ENCODE measurements at regions not wholly inside any gene's neighbourhood (a gene's known extent, or its start where the extent isn't known, plus 50 kb on each side); places are given as distances from the start of the nearest gene placed in this dataset.

GRCh38 chr13:30847650-30848307 is 58.3 kb upstream of the MEDAG start:
- H3K27ac Mint-ChIP-seq = peak overlapping the region in 1 of 10 donors; percentile 2
- no peaks in the 10 kb centered on the region for H3K36me3 Mint-ChIP-seq
- ATAC-seq (no peak), DNase-seq (no peak)
- peaks cover 0 to 7% (median under 1%) of the 10 kb centered on the region in 4 donors for H3K4me1 Mint-ChIP-seq
- peaks cover 0 to 2% (median 0%) of the 10 kb centered on the region in 9 donors for H3K9me3 Mint-ChIP-seq
- peaks cover 0 to 2% (median 0%) of the 10 kb centered on the region in 5 donors for H3K27me3 Mint-ChIP-seq
- H3K4me3 Mint-ChIP-seq = peak overlapping the region in 1 of 10 donors; percentile 15
- POLR2A ChIA-PET = interaction anchor here (0.7 kb wide), 1 partner anchor 678 kb away, joined by 3 read pairs; no protein-coding TSS in a partner anchor

GRCh38 chr13:30848332-30849027 is 57.6 kb upstream of the MEDAG start:
- Mint-ChIP-seq H3K27ac (peak overlapping the region in 2 of 10 donors; percentile 31 to 45), H3K9me3 (peaks cover 0 to 2% (median 0%) of the 10 kb centered on the region in 9 donors), H3K36me3 (no peaks in the 10 kb centered on the region), H3K4me1 (peaks cover 0 to 7% (median under 1%) of the 10 kb centered on the region in 4 donors), H3K27me3 (peaks cover 0 to 2% (median 0%) of the 10 kb centered on the region in 5 donors), H3K4me3 (no peak overlapping the region)
- DNase-seq = no peak
- POLR2A ChIA-PET = no interaction called here
- ATAC-seq = no peak

- Mint-ChIP-seq H3K9me3 (peaks cover 0 to 2% (median 0%) of the 10 kb centered on the region in 9 donors), H3K27ac (no peak overlapping the region), H3K27me3 (peaks cover 0 to 2% (median 0%) of the 10 kb centered on the region in 5 donors), H3K4me3 (no peak overlapping the region), H3K36me3 (no peaks in the 10 kb centered on the region), H3K4me1 (peaks cover 0 to 7% (median under 1%) of the 10 kb centered on the region in 4 donors)
- ATAC-seq (no peak), DNase-seq (no peak)
- POLR2A ChIA-PET = no interaction called here
Measured at GRCh38 chr13:30849611-30850010, 56.5 kb upstream of the MEDAG start.

DNA sequence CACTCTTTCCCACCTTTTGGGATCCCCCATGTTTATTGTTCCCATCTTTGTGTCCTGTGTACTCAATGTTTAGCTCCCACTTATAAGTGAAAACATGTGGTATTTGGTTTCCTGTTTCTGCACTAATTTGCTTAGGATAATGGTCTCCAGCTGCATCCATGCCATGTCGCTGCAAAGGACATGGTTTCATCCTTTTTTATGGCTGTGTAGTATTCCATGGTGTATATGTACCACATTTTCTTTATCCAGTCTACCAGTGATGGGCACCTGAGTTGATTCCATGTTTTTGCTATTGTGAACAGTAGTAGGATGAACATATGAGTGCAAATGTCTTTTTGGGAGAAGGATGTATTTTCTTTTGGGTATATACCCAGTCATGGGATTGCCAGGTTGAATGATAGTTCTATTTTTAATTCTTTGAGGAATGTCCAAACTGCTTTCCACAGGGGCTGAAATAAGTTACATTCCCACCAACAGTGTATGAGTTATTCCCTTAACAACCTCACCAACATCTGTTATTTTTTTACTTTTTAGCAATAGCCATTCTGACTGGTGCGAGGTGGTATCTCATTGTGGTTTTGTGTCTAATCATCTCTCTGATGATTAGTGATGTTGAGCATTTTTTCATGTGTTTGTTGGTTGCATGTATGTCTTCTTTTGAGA is 55.7 kb upstream of the MEDAG start:
- ATAC-seq (no peak), DNase-seq (no peak)
- Mint-ChIP-seq H3K9me3 (peaks cover 0 to 2% (median 0%) of the 10 kb centered on the region in 9 donors), H3K4me3 (no peak overlapping the region), H3K4me1 (peaks cover 0 to 4% (median under 1%) of the 10 kb centered on the region in 4 donors), H3K27me3 (peaks cover 0 to 2% (median 0%) of the 10 kb centered on the region in 5 donors), H3K27ac (no peak overlapping the region), H3K36me3 (no peaks in the 10 kb centered on the region)
- POLR2A ChIA-PET = no interaction called here

DNA sequence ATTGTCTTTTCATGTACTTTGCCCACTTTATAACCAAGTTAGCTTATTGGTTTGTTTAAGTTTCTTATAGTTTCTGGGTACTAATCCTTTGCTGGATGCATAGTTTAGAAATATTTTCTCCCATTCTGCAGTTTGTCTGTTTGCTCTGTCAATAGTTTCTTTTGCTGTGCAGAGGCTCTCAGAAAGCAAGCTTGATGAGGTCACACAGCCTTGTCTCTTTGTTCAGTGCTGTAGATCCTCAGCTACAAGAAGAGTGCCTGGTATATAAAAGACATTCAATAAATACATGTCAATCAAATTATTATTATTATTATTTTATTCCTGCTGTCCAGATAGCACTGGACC is 55.2 kb upstream of the MEDAG start:
- H3K36me3 Mint-ChIP-seq = no peaks in the 10 kb centered on the region
- H3K4me3 Mint-ChIP-seq = no peak overlapping the region
- DNase-seq = no peak
- ATAC-seq = no peak
- no peak overlapping the region for H3K27ac Mint-ChIP-seq
- POLR2A ChIA-PET = no interaction called here
- peaks cover 0 to 2% (median 0%) of the 10 kb centered on the region in 5 donors for H3K27me3 Mint-ChIP-seq
- no peaks in the 10 kb centered on the region for H3K4me1 Mint-ChIP-seq
- peaks cover 0 to 2% (median 0%) of the 10 kb centered on the region in 9 donors for H3K9me3 Mint-ChIP-seq

DNA sequence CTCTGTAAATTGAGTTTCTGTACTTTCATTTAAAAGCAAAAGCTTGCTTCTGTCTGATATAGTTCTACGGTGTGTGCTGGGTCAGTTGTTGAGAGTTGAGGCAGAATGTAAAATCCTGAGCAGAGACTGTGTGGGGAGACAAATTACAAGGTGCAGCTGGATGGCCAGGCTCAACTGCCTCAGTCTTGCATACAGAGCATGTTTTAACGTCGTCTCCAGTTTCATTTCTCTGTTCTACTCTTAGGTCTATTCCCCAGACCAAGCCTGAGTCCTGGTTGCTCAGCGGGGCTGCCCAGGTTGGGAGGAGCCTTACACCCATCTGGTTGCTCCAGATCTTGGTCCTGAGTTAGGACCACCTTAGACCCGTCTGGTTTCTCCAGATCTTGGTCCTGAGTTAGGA is 54.4 kb upstream of the MEDAG start:
- no peaks in the 10 kb centered on the region for H3K4me1 Mint-ChIP-seq
- no peak overlapping the region for H3K27ac Mint-ChIP-seq
- POLR2A ChIA-PET = no interaction called here
- peaks cover 0 to 2% (median 0%) of the 10 kb centered on the region in 5 donors for H3K27me3 Mint-ChIP-seq
- H3K9me3 Mint-ChIP-seq = peaks cover 0 to 2% (median 0%) of the 10 kb centered on the region in 9 donors
- ATAC-seq = no peak
- no peak for DNase-seq
- H3K36me3 Mint-ChIP-seq = no peaks in the 10 kb centered on the region
- H3K4me3 Mint-ChIP-seq = no peak overlapping the region

DNA sequence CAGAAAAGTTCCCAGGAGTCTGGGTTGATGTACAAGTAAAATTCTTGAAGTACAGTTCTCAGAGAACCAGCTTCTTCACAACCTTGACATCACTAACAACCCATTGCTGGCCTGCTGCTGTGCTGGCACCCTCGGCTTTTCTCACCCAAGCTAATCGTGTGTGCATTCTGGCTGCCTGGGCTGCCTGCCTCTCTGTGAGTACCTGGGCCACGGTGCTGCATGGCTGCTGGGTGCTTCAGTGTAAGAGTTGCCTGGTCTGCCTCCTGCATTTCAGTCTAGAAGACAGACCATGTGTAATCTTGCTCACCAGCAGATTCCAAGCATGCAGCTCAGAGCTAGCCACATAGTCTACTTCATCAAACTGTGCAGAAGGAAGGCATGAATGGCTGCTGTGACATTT is 50.5 kb upstream of the MEDAG start:
- no peak for ATAC-seq
- peaks cover 0 to 2% (median 0%) of the 10 kb centered on the region in 5 donors for H3K27me3 Mint-ChIP-seq
- no peak overlapping the region for H3K4me3 Mint-ChIP-seq
- no peak overlapping the region for H3K27ac Mint-ChIP-seq
- POLR2A ChIA-PET = no interaction called here
- H3K9me3 Mint-ChIP-seq = peaks cover 0 to 11% (median 0%) of the 10 kb centered on the region in 9 donors
- no peak for DNase-seq
- H3K36me3 Mint-ChIP-seq = no peaks in the 10 kb centered on the region
- H3K4me1 Mint-ChIP-seq = no peaks in the 10 kb centered on the region

- Mint-ChIP-seq H3K27ac (peak overlapping the region in 1 of 10 donors; percentile 40), H3K9me3 (peaks cover 0 to 11% (median 0%) of the 10 kb centered on the region in 9 donors), H3K36me3 (no peaks in the 10 kb centered on the region), H3K27me3 (peaks cover 0 to 2% (median 0%) of the 10 kb centered on the region in 5 donors), H3K4me1 (no peaks in the 10 kb centered on the region), H3K4me3 (no peak overlapping the region)
- POLR2A ChIA-PET = no interaction called here
- no peak for DNase-seq
- no peak for ATAC-seq
Measured at GRCh38 chr13:30856005-30856790, 49.9 kb upstream of the MEDAG start.
